Hippocampal formation (tissue), 2 donors: ENCODE measurements at regions not wholly inside any gene's neighbourhood (a gene's known extent, or its start where the extent isn't known, plus 50 kb on each side); places are given as distances from the start of the nearest gene placed in this dataset.
"Not testable (repeated sequence)": the region's sequence is repeated elsewhere in the genome, so short reads cannot be mapped to it uniquely, and the experiment has no call there.

Source experiments
- DNase-seq, 2 donors: peaks; one replicate each; lab custom pipeline; 2025; lab: John Stamatoyannopoulos, UW

DNA sequence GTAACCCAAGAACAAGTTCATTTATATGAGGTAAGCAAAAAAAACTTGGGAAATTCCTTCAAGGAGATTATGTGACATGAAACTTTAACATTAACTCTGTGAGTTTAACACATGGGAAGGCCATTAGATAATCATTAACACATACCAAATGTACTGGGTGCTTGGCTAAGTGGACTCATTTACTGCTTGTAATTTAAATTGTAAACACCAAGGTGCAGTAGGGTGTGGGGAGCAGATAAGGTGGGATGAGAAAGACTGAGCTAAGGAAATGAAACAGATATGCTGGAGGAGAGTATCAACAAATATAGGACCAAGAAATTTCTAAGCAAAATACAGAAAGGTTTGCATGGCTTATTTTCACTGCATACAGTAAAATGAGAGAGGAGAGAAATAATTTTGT, 2384.8 kb upstream of the ACO1 start:
- no peak for DNase-seq

DNA sequence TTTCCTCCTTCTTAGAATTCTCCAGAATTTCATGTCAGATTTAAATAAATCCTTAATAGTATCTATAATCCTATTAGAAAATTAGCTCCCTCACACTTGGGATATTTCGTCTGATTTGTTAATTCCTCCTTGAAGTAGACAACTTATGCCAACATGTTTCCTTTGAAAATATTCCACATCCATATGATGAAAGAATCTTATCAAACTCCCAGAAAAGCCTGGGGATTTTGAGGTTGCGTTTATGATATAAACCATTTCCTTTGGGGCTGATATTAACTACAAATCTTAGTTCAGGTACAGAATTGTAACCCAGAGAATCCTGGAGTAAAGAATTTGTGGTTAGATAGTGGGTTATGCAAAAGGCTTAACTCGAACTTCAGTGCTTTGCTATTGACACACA, 2373.8 kb upstream of the ACO1 start:
- DNase-seq = no peak

DNA sequence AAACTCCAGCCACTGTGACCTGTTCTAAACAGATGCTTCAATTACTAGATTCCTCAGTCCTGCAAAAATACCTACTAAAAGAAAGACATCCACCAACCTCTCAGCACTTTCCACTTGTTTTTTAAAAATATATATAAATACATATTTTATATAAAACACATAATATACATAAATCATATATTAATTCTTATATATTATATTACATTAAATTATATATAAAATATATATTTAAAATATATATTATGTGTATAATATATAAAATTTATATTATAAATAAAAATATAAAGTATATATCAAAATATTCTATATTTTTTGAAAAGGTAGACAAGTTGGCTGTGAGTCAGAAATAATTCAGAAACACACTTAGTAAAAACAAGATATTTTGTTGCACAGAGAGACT, 2371.8 kb upstream of the ACO1 start:
- no peak for DNase-seq

GRCh38 chr9:30015073-30015472, 2369.4 kb upstream of the ACO1 start:
- DNase-seq = no peak

- no peak for DNase-seq
Observed at GRCh38 chr9:30020161-30020560, 2364.3 kb upstream of the ACO1 start.

- DNase-seq = no peak
Observed at GRCh38 chr9:30035761-30036160, 2348.7 kb upstream of the ACO1 start.

DNA sequence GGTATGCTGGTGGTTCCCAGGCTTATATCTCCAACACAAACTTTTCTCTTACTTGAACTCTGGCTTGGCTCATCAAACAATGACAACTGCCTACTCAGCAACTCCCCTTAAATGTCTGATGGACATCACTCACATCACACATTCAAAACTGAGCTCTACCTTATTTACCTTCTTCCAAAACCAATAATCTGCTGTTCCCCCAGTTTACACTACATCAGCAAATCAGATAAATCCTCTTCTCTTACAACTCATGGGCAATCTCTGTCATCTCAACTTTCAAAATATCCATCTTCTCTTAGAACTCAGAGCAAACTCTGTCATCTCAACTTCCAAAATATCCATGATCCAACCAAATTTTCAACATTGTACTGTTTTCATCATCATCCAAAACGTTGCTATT, 2347.9 kb upstream of the ACO1 start:
- DNase-seq = no peak

DNA sequence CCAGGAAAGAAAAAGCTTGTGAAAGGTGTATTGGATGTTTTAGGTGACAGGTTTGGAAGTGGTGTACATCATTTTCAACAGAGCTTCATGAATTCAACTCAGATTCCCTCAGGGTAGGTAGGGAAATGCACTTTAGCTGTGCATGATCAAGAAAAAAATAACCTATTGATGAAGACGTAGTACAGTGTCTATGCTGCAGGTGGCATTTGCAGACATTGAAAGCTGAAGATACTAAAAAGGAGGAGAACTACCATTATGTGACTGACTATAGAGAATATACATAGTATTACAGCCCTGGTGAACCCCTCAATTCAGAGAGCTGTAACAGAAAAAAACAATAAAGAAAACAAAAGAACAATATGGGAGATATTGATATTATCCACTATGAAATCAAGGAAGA, 2344.7 kb upstream of the ACO1 start:
- no peak for DNase-seq

DNA sequence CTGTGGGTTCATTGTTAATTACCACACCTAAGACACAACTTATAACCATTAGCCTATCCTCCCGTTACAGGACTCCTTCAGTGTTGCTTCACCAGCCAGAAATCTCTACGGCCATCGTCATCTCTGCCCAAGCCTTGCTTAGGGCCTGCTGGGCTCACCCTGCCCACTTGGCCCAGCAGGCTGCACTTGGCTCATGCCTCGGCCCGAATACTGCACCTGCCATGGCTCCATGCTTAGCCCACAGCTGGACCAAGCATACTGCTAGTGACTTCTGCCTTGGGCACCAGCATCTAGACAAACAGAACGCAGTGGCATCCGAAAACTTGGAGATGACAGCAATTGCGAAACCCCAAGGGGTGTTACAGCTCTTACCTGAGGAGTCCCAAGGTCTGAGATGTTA, 2336.0 kb upstream of the ACO1 start:
- no peak for DNase-seq

DNA sequence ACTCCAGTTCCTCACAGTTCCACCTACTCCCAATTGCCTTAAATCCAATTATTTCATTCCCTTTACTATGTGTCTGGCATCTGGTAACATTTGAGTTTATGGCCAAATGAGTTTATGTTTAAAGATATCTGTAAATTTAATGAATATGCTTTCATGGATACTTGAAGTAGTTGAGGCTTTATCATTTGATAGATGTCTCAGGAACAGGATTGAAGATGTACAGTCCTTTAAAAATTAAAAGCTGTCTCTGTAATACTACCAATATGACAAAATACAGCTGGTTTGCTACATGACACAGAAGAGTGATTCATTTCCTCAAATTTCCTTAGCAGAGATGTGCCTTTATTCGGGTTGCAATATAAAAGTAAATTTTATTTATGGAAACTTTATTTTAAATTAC, 2326.0 kb upstream of the ACO1 start:
- no peak for DNase-seq

DNA sequence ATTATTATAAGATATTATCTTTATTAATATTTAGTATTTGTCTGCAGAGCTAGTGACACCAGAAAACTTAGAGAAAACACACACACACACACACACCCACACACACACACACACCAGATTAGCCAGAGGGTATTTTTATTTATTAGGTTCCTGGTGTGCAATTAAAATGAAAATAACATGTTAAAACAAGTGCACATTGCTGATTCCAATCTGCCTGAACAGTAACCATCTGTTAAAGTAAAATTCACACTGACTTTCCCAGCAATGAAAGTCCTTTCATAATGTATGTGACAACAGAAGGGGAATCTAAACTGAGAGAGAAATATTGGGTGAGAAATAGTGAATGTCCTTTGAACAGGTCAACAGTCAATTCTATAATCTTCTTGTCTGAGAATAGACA, 2323.5 kb upstream of the ACO1 start:
- no peak for DNase-seq

DNA sequence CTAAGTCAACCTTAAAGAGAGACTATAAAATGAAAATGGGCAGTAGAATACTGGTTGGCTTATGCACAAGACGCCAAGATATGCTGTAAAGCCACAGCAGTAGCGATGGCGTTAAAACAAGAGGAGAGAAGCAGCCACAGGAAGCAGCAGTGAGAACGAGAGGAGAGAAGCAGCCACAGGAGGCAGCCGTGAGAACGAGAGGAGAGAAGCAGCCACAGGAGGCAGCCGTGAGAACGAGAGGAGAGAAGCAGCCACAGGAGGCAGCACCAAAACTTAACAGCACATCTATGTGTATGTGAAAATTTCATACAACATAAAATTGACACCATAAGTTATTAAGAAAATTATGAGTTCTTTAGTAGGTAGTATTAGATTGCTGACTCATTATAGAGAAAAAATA, 2318.6 kb upstream of the ACO1 start:
- no peak for DNase-seq

- not testable (repeated sequence) for DNase-seq
Observed at GRCh38 chr9:30069236-30069635, 2315.2 kb upstream of the ACO1 start.

DNA sequence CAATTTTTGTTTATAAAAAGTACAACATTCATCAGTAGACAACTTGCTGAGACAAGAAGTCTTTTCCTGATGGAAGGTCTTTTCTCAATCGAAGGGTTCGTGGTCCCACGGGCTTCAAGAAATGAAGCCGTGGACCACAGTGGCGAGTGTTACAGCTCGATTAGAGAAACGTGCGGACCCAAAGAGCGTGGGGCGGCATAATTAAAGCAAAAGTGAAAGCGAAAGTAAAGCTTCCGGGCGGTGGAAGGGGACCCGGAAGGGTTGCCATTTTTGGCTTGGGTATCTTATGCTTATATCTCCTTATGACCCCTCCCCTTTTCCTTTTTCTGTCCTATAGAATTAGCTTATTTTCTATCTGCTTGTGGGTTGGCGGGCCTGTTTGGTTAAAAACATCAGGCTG, 2309.4 kb upstream of the ACO1 start:
- DNase-seq = no peak

GRCh38 chr9:30075451-30076199, 2308.8 kb upstream of the ACO1 start:
- DNase-seq = no peak

DNA sequence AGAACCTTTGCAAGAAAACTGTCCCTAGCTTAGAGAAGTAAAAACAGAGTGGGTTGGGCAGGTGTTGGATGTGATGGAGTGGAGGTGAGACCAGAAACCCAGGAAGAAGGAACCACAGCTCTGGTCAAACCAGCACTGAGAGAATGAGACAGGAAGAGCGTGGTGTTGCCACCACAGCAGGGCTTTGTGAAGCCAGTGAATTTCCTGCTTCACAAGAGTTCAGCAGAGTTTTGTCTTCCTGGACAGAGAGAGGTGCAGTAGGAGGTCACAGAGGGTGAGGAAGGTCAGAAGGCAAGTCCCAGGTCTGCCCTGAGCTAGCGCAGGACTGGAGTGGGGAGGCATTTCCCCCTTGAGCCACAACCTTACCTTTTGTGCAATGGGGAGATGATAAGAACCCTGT, 2306.2 kb upstream of the ACO1 start:
- DNase-seq = no peak

DNA sequence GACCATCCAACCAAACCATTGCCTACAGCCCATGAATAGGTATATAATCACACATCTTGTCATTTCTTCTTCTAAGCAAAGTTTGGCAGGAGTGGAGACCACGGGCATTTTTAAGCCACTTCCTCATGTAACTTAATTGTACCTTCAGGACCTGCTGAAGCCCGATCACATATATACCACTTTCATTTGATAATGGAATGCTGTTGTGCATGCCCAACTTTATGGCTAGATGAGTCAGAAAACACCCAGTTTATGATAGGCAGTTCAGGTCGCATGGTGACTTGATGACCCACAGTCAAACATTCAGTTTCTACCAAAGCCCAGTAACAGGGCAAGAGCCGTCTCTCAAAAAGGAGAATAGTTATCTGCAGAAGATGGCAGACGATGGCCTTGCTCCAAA, 2295.0 kb upstream of the ACO1 start:
- no peak for DNase-seq

DNA sequence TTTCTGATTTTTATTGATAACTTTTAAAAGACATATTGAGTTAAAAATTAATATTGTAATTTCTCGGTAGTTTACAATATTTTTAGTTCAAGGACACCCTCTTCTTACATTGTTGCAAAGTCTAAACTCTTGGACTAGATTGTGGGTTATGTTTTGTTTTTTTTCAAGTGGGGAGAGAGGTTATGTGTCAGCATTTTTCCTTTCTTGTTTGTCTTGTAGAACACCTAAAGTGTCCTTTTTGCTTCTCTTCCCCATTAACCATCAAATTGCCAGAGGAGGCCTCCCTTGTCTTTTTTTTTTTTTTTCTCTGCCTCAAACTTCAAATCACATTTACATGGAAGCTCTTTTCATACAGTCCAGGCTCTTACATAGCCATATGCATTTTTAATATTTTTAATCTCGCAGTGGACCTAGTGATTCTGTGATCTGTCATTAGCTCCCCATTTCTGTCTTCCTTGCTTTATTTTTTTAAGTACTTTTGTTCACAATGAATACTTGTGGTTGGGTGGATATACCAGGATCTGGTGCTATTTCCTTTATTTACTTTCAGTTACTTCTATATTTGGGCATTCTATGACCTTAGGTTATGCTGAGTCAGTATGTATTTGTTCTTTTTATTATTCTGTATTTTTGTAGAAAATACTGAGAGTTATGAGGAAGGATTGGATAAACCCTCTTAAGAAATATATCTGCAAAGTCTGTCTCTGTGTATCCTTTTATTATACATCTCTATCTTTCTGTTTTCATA, 2280.6 kb upstream of the ACO1 start:
- no peak for DNase-seq

- not testable (repeated sequence) for DNase-seq
Observed at GRCh38 chr9:30107134-30107533, 2277.3 kb upstream of the ACO1 start.

DNA sequence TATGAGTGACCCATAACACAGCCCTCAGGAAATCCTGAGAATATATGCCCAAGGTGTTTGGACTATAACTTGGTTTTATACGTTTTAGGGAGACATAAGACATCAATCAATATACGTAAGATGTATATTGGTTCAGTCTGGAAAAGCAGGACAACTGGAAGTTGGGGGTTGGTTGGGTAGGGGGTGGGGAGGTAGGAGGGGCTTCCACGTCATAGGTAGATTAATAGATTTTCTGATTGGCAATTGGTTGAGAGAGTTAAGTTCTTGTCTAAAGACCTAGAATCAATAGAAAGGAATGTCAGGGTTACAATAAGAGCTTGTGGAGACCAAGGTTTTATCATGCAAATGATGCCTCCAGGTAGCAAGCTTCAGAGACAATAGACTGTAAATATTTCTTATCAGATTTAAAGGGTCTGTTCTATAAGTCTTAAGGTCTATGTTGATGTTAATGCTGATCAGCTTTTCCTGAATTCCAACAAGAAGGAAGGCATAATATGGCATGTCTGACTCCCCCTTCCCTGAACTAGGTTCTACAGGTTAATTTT, 2267.7 kb upstream of the ACO1 start:
- DNase-seq = no peak

GRCh38 chr9:30120666-30121065, 2263.8 kb upstream of the ACO1 start:
- DNase-seq = no peak

DNA sequence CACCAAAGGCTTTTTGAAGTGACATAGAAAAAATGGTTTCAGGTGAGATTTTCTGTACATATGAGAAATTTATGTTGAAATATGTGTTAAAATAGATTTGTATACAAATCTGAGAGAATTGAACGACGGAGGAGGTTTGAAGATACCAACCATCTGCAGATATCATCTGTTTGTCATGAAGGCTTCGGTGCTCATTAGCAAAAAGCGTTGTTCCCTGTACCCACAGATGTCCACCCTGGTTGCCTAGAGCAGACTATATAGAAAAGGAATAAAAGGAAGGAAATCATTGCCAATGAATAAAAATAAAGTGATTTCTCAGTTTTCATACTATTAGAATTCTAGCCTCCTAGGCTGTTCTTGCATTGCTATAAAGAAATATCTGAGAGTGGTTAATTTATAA, 2262.8 kb upstream of the ACO1 start:
- peak in 1 of 2 donors; percentile 2 for DNase-seq

DNA sequence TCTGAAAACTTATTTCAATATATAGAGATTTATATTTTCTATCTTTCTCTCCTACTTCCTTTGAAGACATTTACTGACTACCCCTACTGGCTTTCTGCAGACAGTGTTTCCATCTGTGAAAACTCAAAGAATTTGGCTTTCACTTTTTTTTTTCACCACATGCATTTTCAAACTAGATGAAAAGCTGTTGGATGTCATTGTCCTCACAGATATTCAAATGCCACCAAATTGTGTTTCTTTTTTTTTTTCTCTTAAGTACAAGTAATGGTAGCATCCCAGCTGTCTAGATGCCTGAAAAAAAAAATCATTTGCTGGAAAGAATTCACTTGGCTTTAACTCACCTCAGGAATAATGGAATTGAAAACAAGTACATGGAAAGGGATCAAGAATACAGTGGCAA, 2258.6 kb upstream of the ACO1 start:
- DNase-seq = no peak
